ENCODE measurements at regions not wholly inside any gene's neighbourhood (a gene's known extent, or its start where the extent isn't known, plus 50 kb on each side); places are given as distances from the start of the nearest gene placed in this dataset.

- TF ChIP-seq CTCF (IDR thresholded peaks at IDR 0.05): no peak
- TF ChIP-seq POLR2A (IDR thresholded peaks at IDR 0.05): no peak
Observed at GRCh38 chr1:164977561-164977960, 379.0 kb downstream of the LMX1A start.

Measured in lower leg skin (tissue), 3 donors.